H9 (cell line): ENCODE measurements at regions not wholly inside any gene's neighbourhood (a gene's known extent, or its start where the extent isn't known, plus 50 kb on each side); places are given as distances from the start of the nearest gene placed in this dataset.

ENCODE experiments used
- DNase-seq: peaks from one replicate; pipeline ENCODE4 v3.0.0-alpha.2; 2017
- H2AFZ ChIP-seq: one replicate; pipeline ENCODE4 v1.6.1; 2013; ENCODE audit warnings: mild to moderate bottlenecking, low read length, control low read depth, moderate library complexity
- H2AK5ac ChIP-seq: 2 replicates; pipeline ENCODE4 v1.6.1; 2013; ENCODE audit warnings: low read length, control low read depth, mixed read lengths; ENCODE audit not compliant: insufficient read length
- H2BK120ac ChIP-seq: one replicate; pipeline ENCODE4 v1.6.1; 2013; ENCODE audit warnings: low read depth, mild to moderate bottlenecking, low read length, control low read depth, inconsistent platforms; ENCODE audit not compliant: poor library complexity, severe bottlenecking
- H2BK12ac ChIP-seq: 2 replicates; pipeline ENCODE4 v1.6.1; 2013; ENCODE audit warnings: low read length, control low read depth, mixed read lengths, low read depth; ENCODE audit not compliant: insufficient read length
- H2BK15ac ChIP-seq: 2 replicates; pipeline ENCODE4 v1.6.1; 2013; ENCODE audit warnings: low read depth, low read length, control low read depth
- H2BK20ac ChIP-seq: one replicate; pipeline ENCODE4 v1.6.1; 2013; ENCODE audit warnings: low read depth, mild to moderate bottlenecking, low read length, control low read depth, inconsistent platforms; ENCODE audit not compliant: poor library complexity, severe bottlenecking
- H2BK5ac ChIP-seq: 2 replicates; pipeline ENCODE4 v1.6.1; 2013; ENCODE audit warnings: low read length, control low read depth, mixed read lengths; ENCODE audit not compliant: insufficient read length
- H3K14ac ChIP-seq: 2 replicates; pipeline ENCODE4 v1.6.1; 2013; ENCODE audit warnings: low read length, control low read depth; ENCODE audit not compliant: insufficient read depth
- H3K18ac ChIP-seq: 2 replicates; pipeline ENCODE4 v1.6.1; 2013; ENCODE audit warnings: low read depth, mild to moderate bottlenecking, mixed read lengths, low read length, control low read depth; ENCODE audit not compliant: insufficient read length
- H3K23ac ChIP-seq: 2 replicates; pipeline ENCODE4 v1.6.1; 2013; ENCODE audit warnings: low read length, control low read depth, mixed read lengths, low read depth; ENCODE audit not compliant: insufficient read length
- H3K23me2 ChIP-seq: 2 replicates; pipeline ENCODE4 v1.6.1; 2013; ENCODE audit warnings: low read depth, mild to moderate bottlenecking, mixed read lengths, low read length, control low read depth; ENCODE audit not compliant: insufficient read length, poor library complexity, severe bottlenecking
- H3K27ac ChIP-seq: 2 replicates; pipeline ENCODE4 v1.5.1; 2013; ENCODE audit warnings: low read length, control low read depth, mixed read lengths, low read depth; ENCODE audit not compliant: insufficient read length
- H3K27me3 ChIP-seq: 2 replicates; pipeline ENCODE4 v1.6.1; 2013; ENCODE audit warnings: low read length, control low read depth, inconsistent platforms; ENCODE audit not compliant: insufficient read depth
- H3K4ac ChIP-seq: 2 replicates; pipeline ENCODE4 v1.6.1; 2013; ENCODE audit warnings: low read depth, mild to moderate bottlenecking, control low read depth, inconsistent platforms, low read length, moderate library complexity
- H3K4me1 ChIP-seq: 2 replicates; pipeline ENCODE4 v1.6.1; 2013; ENCODE audit warnings: low read length, control low read depth, inconsistent platforms; ENCODE audit not compliant: insufficient read depth
- H3K4me2 ChIP-seq: 2 replicates; pipeline ENCODE4 v1.6.1; 2013; ENCODE audit warnings: low read length, control low read depth, mixed read lengths; ENCODE audit not compliant: insufficient read length, insufficient read depth
- H3K56ac ChIP-seq: 2 replicates; pipeline ENCODE4 v1.6.1; 2013; ENCODE audit warnings: low read depth, mild to moderate bottlenecking, mixed read lengths, low read length, control low read depth; ENCODE audit not compliant: insufficient read length
- H3K79me1 ChIP-seq: 2 replicates; pipeline ENCODE4 v1.6.1; 2013; ENCODE audit warnings: low read depth, mild to moderate bottlenecking, moderate library complexity, low read length, control low read depth, inconsistent platforms; ENCODE audit not compliant: insufficient read depth, poor library complexity, severe bottlenecking
- H3K79me2 ChIP-seq: 2 replicates; pipeline ENCODE4 v1.6.1; 2013; ENCODE audit warnings: low read length, control low read depth, inconsistent platforms; ENCODE audit not compliant: insufficient read depth
- H3K9ac ChIP-seq: 2 replicates; pipeline ENCODE4 v1.6.1; 2013; ENCODE audit warnings: low read length, control low read depth, mixed read lengths; ENCODE audit not compliant: insufficient read length; ENCODE audit errors: extremely low read depth
- H3K9me3 ChIP-seq: one replicate; pipeline ENCODE4 v1.6.1; 2013; ENCODE audit warnings: low read depth, low read length, inconsistent platforms; ENCODE audit not compliant: control insufficient read depth
- H3T11ph ChIP-seq: one replicate; pipeline ENCODE4 v1.6.1; 2013; ENCODE audit warnings: mild to moderate bottlenecking, low read length, control low read depth, inconsistent platforms
- H4K20me1 ChIP-seq: one replicate; pipeline ENCODE4 v1.6.1; 2013; ENCODE audit not compliant: control insufficient read depth, insufficient read length, insufficient read depth
- H4K5ac ChIP-seq: 2 replicates; pipeline ENCODE4 v1.6.1; 2013; ENCODE audit warnings: low read depth, mild to moderate bottlenecking, mixed read lengths, low read length, control low read depth; ENCODE audit not compliant: insufficient read length
- H4K8ac ChIP-seq: replicated peaks from 2 replicates; pipeline ENCODE4 v1.6.1; 2013; ENCODE audit warnings: low read length, control low read depth, mixed read lengths, low read depth; ENCODE audit not compliant: insufficient read length
- H4K91ac ChIP-seq: 2 replicates; pipeline ENCODE4 v1.6.1; 2013; ENCODE audit warnings: low read depth, mild to moderate bottlenecking, moderate library complexity, mixed read lengths, low read length, control low read depth; ENCODE audit not compliant: insufficient read length
- H3K27ac Mint-ChIP-seq, 3 experiments: 2 replicates in 2 of 3; 3 replicates in 1 of 3; pipeline ENCODE4 v1.8.0; 2020 to 2021; ENCODE audit warnings: mixed read lengths in 3 of 3, mild to moderate bottlenecking in 1 of 3, moderate library complexity in 1 of 3
- H3K27me3 Mint-ChIP-seq: 2 replicates; pipeline ENCODE4 v1.8.0; 2021; ENCODE audit warnings: low read depth, mild to moderate bottlenecking, moderate library complexity, mixed read lengths
- H3K36me3 Mint-ChIP-seq, 3 experiments: 2 replicates in 2 of 3; 3 replicates in 1 of 3; pipeline ENCODE4 v1.8.0; 2020 to 2021; ENCODE audit warnings: low read depth in 3 of 3, mixed read lengths in 3 of 3; ENCODE audit not compliant: insufficient read depth in 1 of 3
- H3K4me1 Mint-ChIP-seq, 2 experiments: 2 replicates each; pipeline ENCODE4 v1.8.0; 2020; ENCODE audit warnings: mixed read lengths in 2 of 2
- H3K4me3 Mint-ChIP-seq, 2 experiments: 2 replicates in 1 of 2; 3 replicates in 1 of 2; pipeline ENCODE4 v1.8.0; 2020 to 2021; ENCODE audit warnings: mild to moderate bottlenecking in 2 of 2, mixed read lengths in 2 of 2, moderate library complexity in 1 of 2
- H3K9me3 Mint-ChIP-seq, 2 experiments: 2 replicates in 1 of 2; 3 replicates in 1 of 2; pipeline ENCODE4 v1.8.0; 2020; ENCODE audit warnings: mild to moderate bottlenecking in 2 of 2, mixed read lengths in 2 of 2, moderate library complexity in 1 of 2
- WGBS: extraction: QIAGEN DNeasy Blood & Tissue Kit; methylation state at CpG from one replicate; pipeline ENCODE4 v1.1.7; 2013; ENCODE audit warnings: missing lambda C conversion rate, low lambda C conversion rate, mixed read lengths; ENCODE audit not compliant: insufficient read length; ENCODE audit errors: extremely low coverage; 5-methylcytosine and 5-hydroxymethylcytosine counted together
- TF ChIP-seq, protein P1 (sequence below): fragments of 200-600 bp; sonication (generic); conservative IDR thresholded peaks from 3 replicates; pipeline ENCODE4 v1.8.0; 2021; ENCODE audit warnings: antibody characterized with exemption, mild to moderate bottlenecking

DNA sequence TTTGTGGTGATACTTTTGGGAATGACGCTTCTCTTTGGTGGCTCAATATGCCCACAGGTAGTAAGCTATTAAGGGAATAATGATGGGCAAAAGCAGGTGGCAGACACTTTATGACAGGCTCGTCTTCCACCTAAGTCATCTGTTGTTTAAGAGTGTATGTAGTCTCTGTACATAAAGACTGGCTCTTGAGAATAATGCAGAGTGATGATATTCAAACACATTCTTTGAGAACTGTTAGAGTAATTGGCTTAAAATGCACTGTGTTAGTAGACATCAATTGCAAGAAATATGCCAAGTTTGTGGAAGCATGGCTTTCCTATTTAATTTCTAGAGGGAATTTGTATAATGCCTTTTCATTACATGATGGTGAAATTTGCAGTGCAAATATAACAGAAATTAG lies 694.8 kb upstream of the MIS18BP1 start:
- no peak overlapping the region for H3K27ac Mint-ChIP-seq
- no peak overlapping the region for H4K91ac ChIP-seq
- no peak overlapping the region for H3T11ph ChIP-seq
- H3K36me3 Mint-ChIP-seq, result no peaks in the 10 kb centered on the region
- H3K4me3 Mint-ChIP-seq, result no peak overlapping the region
- H3K18ac ChIP-seq, result no peak overlapping the region
- no peaks in the 10 kb centered on the region for H3K9me3 Mint-ChIP-seq
- H3K9ac ChIP-seq, result no peak overlapping the region
- H2BK15ac ChIP-seq, result no peak overlapping the region
- no peak overlapping the region for H2BK20ac ChIP-seq
- no peaks in the 10 kb centered on the region for H3K27me3 ChIP-seq
- no peak overlapping the region for H4K8ac ChIP-seq
- H4K5ac ChIP-seq, result no peak overlapping the region
- no CpG with 5 or more reads among the region's 2 CpGs for WGBS
- H3K56ac ChIP-seq, result no peak overlapping the region
- H3K27ac ChIP-seq, result no peak overlapping the region
- H3K4me1 Mint-ChIP-seq, result peaks cover 0 to 6% of the 10 kb centered on the region in 2 experiments; a peak in 1 of 4 replicates
- H2BK120ac ChIP-seq, result no peak overlapping the region
- no peaks in the 10 kb centered on the region for H4K20me1 ChIP-seq
- no peak overlapping the region for H2BK5ac ChIP-seq
- no peaks in the 10 kb centered on the region for H3K79me1 ChIP-seq
- no peak overlapping the region for H2AK5ac ChIP-seq
- no peak overlapping the region for H2BK12ac ChIP-seq
- TF ChIP-seq, protein P1, sequence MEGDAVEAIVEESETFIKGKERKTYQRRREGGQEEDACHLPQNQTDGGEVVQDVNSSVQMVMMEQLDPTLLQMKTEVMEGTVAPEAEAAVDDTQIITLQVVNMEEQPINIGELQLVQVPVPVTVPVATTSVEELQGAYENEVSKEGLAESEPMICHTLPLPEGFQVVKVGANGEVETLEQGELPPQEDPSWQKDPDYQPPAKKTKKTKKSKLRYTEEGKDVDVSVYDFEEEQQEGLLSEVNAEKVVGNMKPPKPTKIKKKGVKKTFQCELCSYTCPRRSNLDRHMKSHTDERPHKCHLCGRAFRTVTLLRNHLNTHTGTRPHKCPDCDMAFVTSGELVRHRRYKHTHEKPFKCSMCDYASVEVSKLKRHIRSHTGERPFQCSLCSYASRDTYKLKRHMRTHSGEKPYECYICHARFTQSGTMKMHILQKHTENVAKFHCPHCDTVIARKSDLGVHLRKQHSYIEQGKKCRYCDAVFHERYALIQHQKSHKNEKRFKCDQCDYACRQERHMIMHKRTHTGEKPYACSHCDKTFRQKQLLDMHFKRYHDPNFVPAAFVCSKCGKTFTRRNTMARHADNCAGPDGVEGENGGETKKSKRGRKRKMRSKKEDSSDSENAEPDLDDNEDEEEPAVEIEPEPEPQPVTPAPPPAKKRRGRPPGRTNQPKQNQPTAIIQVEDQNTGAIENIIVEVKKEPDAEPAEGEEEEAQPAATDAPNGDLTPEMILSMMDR, result no peak
- no peaks in the 10 kb centered on the region for H3K9me3 ChIP-seq
- no peak overlapping the region for H3K14ac ChIP-seq
- H3K4me1 ChIP-seq, result no peaks in the 10 kb centered on the region
- H3K4me2 ChIP-seq, result no peak overlapping the region
- H3K23ac ChIP-seq, result no peak overlapping the region
- no peak overlapping the region for H2AFZ ChIP-seq
- no peak for DNase-seq
- no peaks in the 10 kb centered on the region for H3K79me2 ChIP-seq
- no peaks in the 10 kb centered on the region for H3K23me2 ChIP-seq
- no peaks in the 10 kb centered on the region for H3K27me3 Mint-ChIP-seq
- H3K4ac ChIP-seq, result no peak overlapping the region
